GM12864 (cell line): ENCODE measurements at regions not wholly inside any gene's neighbourhood (a gene's known extent, or its start where the extent isn't known, plus 50 kb on each side); places are given as distances from the start of the nearest gene placed in this dataset.

Source experiments
- DNase-seq: peaks from one replicate; pipeline ENCODE4 v3.0.0-alpha.2; 2011; ENCODE audit warnings: low read depth
- H3K4me3 ChIP-seq: 2 replicates; pipeline ENCODE4 v1.5.1; 2011; ENCODE audit warnings: mild to moderate bottlenecking, low read depth, low read length, control low read depth
- TF ChIP-seq, protein P1 (sequence below): IDR thresholded peaks from 2 replicates; pipeline ENCODE4 v1.5.1; 2011; ENCODE audit warnings: low read depth, mild to moderate bottlenecking, moderate library complexity, low read length, control low read depth, inconsistent platforms; ENCODE audit errors: missing control alignments

DNA sequence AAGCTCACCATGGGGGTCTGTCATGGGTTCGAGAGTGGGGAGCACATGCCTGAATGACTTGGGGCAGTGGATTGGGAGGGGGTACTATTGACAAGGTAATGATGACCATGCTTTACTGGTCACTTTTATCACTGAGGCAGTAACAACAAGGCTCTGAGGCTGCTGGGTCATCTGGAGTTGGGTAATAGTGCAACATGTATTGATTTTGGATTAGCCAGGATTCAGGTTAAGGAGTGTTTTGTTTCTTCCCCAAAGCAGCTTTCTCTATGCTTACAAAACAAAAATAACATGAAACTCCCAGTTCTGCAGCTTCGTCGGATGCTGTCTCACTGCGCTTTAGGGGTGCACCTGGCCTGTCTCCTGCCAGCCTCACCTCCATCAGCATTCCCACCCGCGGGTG, 155.3 kb downstream of the GADD45G start:
- TF ChIP-seq, protein P1, sequence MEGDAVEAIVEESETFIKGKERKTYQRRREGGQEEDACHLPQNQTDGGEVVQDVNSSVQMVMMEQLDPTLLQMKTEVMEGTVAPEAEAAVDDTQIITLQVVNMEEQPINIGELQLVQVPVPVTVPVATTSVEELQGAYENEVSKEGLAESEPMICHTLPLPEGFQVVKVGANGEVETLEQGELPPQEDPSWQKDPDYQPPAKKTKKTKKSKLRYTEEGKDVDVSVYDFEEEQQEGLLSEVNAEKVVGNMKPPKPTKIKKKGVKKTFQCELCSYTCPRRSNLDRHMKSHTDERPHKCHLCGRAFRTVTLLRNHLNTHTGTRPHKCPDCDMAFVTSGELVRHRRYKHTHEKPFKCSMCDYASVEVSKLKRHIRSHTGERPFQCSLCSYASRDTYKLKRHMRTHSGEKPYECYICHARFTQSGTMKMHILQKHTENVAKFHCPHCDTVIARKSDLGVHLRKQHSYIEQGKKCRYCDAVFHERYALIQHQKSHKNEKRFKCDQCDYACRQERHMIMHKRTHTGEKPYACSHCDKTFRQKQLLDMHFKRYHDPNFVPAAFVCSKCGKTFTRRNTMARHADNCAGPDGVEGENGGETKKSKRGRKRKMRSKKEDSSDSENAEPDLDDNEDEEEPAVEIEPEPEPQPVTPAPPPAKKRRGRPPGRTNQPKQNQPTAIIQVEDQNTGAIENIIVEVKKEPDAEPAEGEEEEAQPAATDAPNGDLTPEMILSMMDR, result no peak
- H3K4me3 ChIP-seq, result no peak overlapping the region
- DNase-seq, result no peak

DNA sequence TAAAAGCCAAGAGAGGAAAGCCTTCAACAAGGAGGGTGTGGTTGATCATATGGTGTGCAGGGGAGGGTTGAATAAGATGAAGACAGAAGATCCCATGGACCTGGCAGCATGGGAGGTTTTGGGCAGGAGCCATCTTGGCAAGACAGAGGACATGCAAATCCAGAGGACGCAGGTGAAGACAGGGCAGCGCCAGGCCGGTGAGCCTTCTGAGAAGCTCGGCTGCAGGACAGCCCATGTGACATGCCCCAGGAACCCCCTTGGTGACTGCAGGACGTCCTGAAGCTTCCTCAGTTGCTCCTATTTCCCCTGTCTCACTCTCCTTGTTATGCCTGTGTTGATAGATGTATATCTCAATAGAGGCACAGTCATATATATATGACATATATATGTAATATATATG, 159.4 kb downstream of the GADD45G start:
- TF ChIP-seq, protein P1, result no peak
- no peak overlapping the region for H3K4me3 ChIP-seq
- no peak for DNase-seq

DNA sequence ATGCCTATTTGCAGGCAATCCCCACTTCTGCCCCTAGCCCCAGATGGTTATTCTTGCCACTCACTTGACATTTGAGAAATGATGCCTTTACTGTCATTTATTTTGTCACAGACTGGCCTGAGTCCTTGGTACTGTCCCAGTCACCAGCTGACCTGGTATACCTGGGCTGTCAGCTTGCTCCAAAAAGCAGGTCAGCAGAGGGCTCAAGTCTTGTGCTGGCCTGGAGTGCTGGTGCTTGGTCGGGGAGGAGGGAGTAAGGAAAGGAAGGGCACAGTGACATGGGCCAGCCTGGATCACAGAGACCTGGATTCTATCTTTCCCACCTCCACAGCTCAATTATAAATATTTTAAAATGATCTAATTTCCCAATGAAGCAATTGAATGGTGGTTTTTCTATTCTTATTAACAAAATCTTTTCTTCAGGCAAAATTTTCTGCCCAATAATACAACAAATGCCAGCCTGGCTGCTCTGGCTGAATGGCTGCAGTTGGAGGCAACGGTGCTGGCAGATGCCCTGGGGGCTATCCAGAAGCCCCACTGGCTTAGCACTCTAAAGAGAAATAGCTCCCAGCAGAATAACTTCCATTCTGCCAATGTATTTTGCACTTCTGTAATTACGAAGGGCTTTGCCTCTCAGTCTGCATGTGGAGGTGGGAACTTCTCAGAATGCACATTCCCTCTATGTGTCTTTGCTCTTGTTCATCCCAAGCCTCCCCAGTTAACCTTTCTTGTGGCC, 160.6 kb downstream of the GADD45G start:
- no peak for DNase-seq
- TF ChIP-seq, protein P1, result no peak
- H3K4me3 ChIP-seq, result no peak overlapping the region

DNA sequence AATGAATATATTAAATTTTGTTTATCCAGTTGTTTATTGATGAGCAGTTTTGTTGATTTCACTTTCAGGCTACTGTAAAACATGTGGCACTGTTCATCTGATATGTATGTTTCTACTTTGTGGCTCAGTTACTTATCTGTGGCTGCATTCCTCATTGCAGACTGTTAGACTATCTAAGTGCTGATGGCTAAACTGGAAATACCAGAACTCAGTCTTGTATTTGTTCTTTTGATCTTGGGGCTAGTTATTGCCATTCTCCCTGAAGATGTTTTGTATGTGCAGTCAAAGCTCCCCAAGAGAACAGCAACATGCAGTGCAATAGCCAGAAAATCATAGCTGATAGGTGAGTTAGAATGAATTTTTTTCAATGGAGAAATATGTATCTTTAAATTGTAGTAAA, 162.2 kb downstream of the GADD45G start:
- TF ChIP-seq, protein P1, result no peak
- no peak for DNase-seq
- no peak overlapping the region for H3K4me3 ChIP-seq

DNA sequence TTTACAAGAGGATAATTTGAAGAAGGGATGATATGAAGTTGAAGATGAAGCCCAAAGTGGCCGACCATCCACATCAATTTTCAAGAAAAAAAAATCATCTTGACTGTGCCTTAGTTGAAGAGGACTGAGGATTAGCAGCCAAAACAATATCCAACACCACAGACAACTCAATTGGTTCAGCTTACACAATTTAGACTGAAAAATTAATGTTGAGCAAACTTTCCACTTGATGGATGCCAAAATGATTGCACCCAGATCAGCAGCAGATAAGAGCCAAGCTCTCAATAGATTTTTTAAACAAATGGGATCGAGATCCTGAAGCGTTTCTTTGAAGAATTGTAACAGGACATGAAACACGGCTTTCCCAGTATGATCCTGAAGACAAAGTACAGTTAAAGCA, 163.2 kb downstream of the GADD45G start:
- no peak for DNase-seq
- TF ChIP-seq, protein P1, result no peak

DNA sequence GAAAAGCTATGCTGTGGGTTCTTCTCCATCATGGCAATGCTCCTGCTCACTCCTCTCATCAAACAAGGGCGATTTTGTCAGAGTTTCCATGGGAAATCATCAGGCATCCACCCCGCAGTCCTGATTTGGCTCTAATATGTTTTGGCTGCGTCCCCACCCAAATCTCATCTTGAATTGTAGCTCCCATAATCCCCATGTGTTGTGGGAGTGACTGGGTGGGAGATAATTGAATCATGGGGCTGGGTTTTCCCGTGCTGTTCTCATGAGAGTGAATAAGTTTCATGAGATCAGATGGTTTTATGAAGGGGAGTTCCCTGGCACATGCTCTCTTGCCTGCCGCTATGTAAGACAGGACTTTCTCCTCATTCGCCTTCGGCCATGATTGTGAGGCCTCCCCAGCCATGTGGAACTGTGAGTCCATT, 163.8 kb downstream of the GADD45G start:
- no peak for DNase-seq
- H3K4me3 ChIP-seq, result no peak overlapping the region
- TF ChIP-seq, protein P1, result no peak

More for the DNA sequence above, 163.2 kb downstream of the GADD45G start:
- H3K4me3 ChIP-seq, result no peak overlapping the region
